Endothelial cell of umbilical vein (primary cell): ENCODE measurements at regions not wholly inside any gene's neighbourhood (a gene's known extent, or its start where the extent isn't known, plus 50 kb on each side); places are given as distances from the start of the nearest gene placed in this dataset.
A peak's percentile ranks its signal among the peaks of the same experiment; 100 is the strongest.

Source experiments
- BruUV-seq: library from RNA; stranded (reverse); fragments of 400-500 nt; replicated peaks from 2 replicates; lab custom pipeline; 2021; lab: Mats Ljungman, UMichigan
- CTCF ChIA-PET: fragments of 300-600, 350-600 bp; sonication (Branson Sonifier 250); formaldehyde crosslinking; loops from one replicate; lab custom pipeline; 2021; ENCODE audit warnings: antibody characterized with exemption, inconsistent platforms; lab: Charles Lee
- POLR2A ChIA-PET: fragments of 300-600, 350-600 bp; sonication (Branson Sonifier 250); formaldehyde crosslinking; loops from one replicate; lab custom pipeline; 2021; ENCODE audit warnings: antibody characterized with exemption, inconsistent platforms; lab: Charles Lee
- DNase-seq: peaks from one replicate; pipeline ENCODE4 v3.0.0-alpha.2; 2011; ENCODE audit warnings: low read depth, low spot score
- FAIRE-seq: peaks from 2 replicates; lab custom pipeline; 2011; peaks lifted over from hg19 to GRCh38; lab: Jason Lieb, UNC
- H2AFZ ChIP-seq: 2 replicates; pipeline ENCODE4 v1.6.0; 2012; ENCODE audit warnings: low read depth, low read length, control low read depth, inconsistent platforms
- H3K27ac ChIP-seq: 2 replicates; pipeline ENCODE4 v1.5.1; 2011; ENCODE audit warnings: low read depth, mild to moderate bottlenecking, control low read depth, low read length, moderate library complexity; ENCODE audit not compliant: insufficient read depth
- H3K27me3 ChIP-seq, 2 experiments: 2 replicates each; pipeline versions ENCODE4 v1.6.0 to v1.6.1; 2011; ENCODE audit warnings: low read length in 2 of 2, mixed read lengths in 1 of 2; ENCODE audit not compliant: control insufficient read depth in 2 of 2, insufficient read depth in 2 of 2
- H3K36me3 ChIP-seq, 2 experiments: 2 replicates in 1 of 2; 3 replicates in 1 of 2; pipeline ENCODE4 v1.5.1; 2011; ENCODE audit warnings: low read length in 2 of 2, mild to moderate bottlenecking in 1 of 2, moderate library complexity in 1 of 2; ENCODE audit not compliant: control insufficient read depth in 2 of 2, insufficient read depth in 2 of 2; ENCODE audit errors: extremely low read depth in 1 of 2
- H3K4me1 ChIP-seq: 3 replicates; pipeline ENCODE4 v1.5.1; 2011; ENCODE audit warnings: mild to moderate bottlenecking, low read length; ENCODE audit not compliant: control insufficient read depth, insufficient read depth; ENCODE audit errors: extremely low read depth
- H3K4me2 ChIP-seq: 2 replicates; pipeline ENCODE4 v1.6.1; 2011; ENCODE audit warnings: low read length, control low read depth, mixed read lengths; ENCODE audit not compliant: insufficient read depth
- H3K4me3 ChIP-seq, 3 experiments: fragments of 200-600 bp in 1 of 3; sonication (generic), shearing (Covaris generic) in 1 of 3; replicated peaks in 1 of 3; 2 replicates each; pipeline ENCODE4 v1.5.1; 2011 to 2016; ENCODE audit warnings: control low read depth in 3 of 3, low read length in 3 of 3, mild to moderate bottlenecking in 2 of 3, inconsistent platforms in 1 of 3, low read depth in 1 of 3, moderate library complexity in 1 of 3; ENCODE audit not compliant: insufficient read depth in 1 of 3
- H3K79me2 ChIP-seq: 2 replicates; pipeline ENCODE4 v1.6.0; 2012; ENCODE audit warnings: low read length, inconsistent platforms; ENCODE audit not compliant: control insufficient read depth, insufficient read depth
- H3K9ac ChIP-seq: replicated peaks from 2 replicates; pipeline ENCODE3; 2011; ENCODE audit warnings: low read length, control low read depth; ENCODE audit not compliant: insufficient read depth; ENCODE audit errors: extremely low read depth
- H3K9me1 ChIP-seq: replicated peaks from 3 replicates; pipeline ENCODE4 v1.6.0; 2011; ENCODE audit warnings: mild to moderate bottlenecking, low read length; ENCODE audit not compliant: control insufficient read depth, insufficient read depth; ENCODE audit errors: extremely low read depth
- H3K9me3 ChIP-seq: replicated peaks from 2 replicates; pipeline ENCODE4 v1.5.1; 2012; ENCODE audit warnings: low read length, inconsistent platforms; ENCODE audit not compliant: control insufficient read depth, insufficient read depth
- H4K20me1 ChIP-seq: replicated peaks from 2 replicates; pipeline ENCODE3; 2011; ENCODE audit warnings: mild to moderate bottlenecking, low read length; ENCODE audit not compliant: control insufficient read depth, insufficient read depth; ENCODE audit errors: extremely low read depth
- FOS ChIP-seq: IDR thresholded peaks from 2 replicates; pipeline ENCODE4 v1.6.1; 2011; ENCODE audit warnings: mild to moderate bottlenecking, low read length, moderate library complexity, borderline replicate concordance; ENCODE audit not compliant: insufficient read depth
- POLR2A ChIP-seq: IDR thresholded peaks from 2 replicates; pipeline ENCODE4 v1.6.1; 2012; ENCODE audit warnings: low read depth, mild to moderate bottlenecking, control low read depth, low read length
- POLR2AphosphoS5 ChIP-seq: IDR thresholded peaks from 2 replicates; pipeline ENCODE4 v1.6.1; 2012; ENCODE audit warnings: low read depth, mild to moderate bottlenecking, control low read depth, low read length, moderate library complexity; ENCODE audit not compliant: insufficient read depth
- dilution Hi-C: fragments of 300-500 bp; cut with MboI; formaldehyde crosslinking; loops from one replicate; pipeline ENCODE4 v1.15.0; 2019; ENCODE audit warnings: low sequenced_read_pairs; ENCODE audit not compliant: extremely low pct_ligation_motif_present
- intact Hi-C: fragments of 100-400 bp; cut with micrococcal nuclease; formaldehyde crosslinking; loops from one replicate; pipeline ENCODE4 v1.10.0; 2022
- TF ChIP-seq, protein P1 (sequence below), 2 donors: IDR thresholded peaks; 1 replicate in 1 of 2; 2 replicates in 1 of 2; pipeline ENCODE4 v1.5.1; 2011; ENCODE audit warnings: low read length in 2 of 2, mild to moderate bottlenecking in 2 of 2, moderate library complexity in 2 of 2, control low read depth in 1 of 2, inconsistent platforms in 1 of 2, low read depth in 1 of 2; ENCODE audit not compliant: insufficient read depth in 1 of 2; ENCODE audit errors: extremely low read depth in 1 of 2

- H3K79me2 ChIP-seq, result no peaks in the 10 kb centered on the region
- peaks cover 18% of the 10 kb centered on the region for H3K4me1 ChIP-seq
- no peaks in the 10 kb centered on the region for H4K20me1 ChIP-seq
- H3K4me2 ChIP-seq, result no peak overlapping the region
- no peaks in the 10 kb centered on the region for H3K36me3 ChIP-seq
- dilution Hi-C loops, result no loop called here
- H3K9me1 ChIP-seq, result no peaks in the 10 kb centered on the region
- peak overlapping the region; percentile 86 for H3K27ac ChIP-seq
- H2AFZ ChIP-seq, result no peak overlapping the region
- no peak overlapping the region for H3K9ac ChIP-seq
- DNase-seq, result no peak
- H3K27me3 ChIP-seq, result no peaks in the 10 kb centered on the region
- intact Hi-C loops, result loop anchor here (5.0 kb wide), 1 partner anchor 1382 kb away; no protein-coding TSS in a partner anchor
- no peak for TF ChIP-seq POLR2AphosphoS5
- TF ChIP-seq POLR2A, result no peak
- no peak for TF ChIP-seq FOS
- H3K9me3 ChIP-seq, result no peaks in the 10 kb centered on the region
- no TSS peak for BruUV-seq
- ChIA-PET CTCF (interaction anchor here (1.8 kb wide), 1 partner anchor 21 kb away, joined by 9 read pairs; no protein-coding TSS in a partner anchor), POLR2A (no interaction called here)
- no peak overlapping the region for H3K4me3 ChIP-seq
- no peak for FAIRE-seq
Measured at GRCh38 chr7:16099302-16099849, 322.0 kb downstream of the CRPPA start.

DNA sequence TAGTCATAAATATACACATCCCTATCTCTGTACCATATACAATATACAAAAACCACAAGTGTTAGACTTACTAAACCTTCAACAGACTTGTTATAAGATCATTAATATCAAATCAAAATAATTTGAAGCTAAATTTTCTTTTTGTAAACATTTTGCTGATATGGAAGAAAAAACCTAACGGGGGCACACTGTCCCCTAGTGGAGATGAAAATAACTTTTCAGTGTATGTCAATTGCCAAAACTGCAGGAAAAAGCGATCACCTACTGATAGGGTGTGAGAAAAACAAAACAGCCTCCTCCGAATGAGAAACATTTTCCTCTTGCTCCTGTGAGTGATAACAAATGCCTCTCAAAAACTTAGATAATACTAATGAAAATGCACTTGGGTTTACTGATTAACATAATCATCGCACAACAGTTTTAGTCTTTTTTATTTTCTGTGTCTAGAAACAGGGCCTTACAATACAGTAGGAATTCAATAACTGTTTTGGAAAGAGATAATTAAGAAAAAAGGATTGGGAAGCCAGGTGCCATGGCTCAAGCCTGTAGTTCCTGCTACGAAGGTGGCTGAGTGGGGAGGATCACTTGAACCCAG is 322.7 kb downstream of the CRPPA start:
- intact Hi-C loops (loop anchor here (1.0 to 5.0 kb wide), 7 partner anchors 20 to 1381 kb away; partner anchors contain the start of gene MEOX2), dilution Hi-C loops (no loop called here)
- Histone ChIP-seq H3K4me1 (peaks cover 22% of the 10 kb centered on the region), H4K20me1 (no peaks in the 10 kb centered on the region), H3K4me3 (no peak overlapping the region), H2AFZ (no peak overlapping the region), H3K27me3 (no peaks in the 10 kb centered on the region), H3K36me3 (no peaks in the 10 kb centered on the region), H3K9me1 (no peaks in the 10 kb centered on the region), H3K4me2 (peak overlapping the region; percentile 76), H3K79me2 (no peaks in the 10 kb centered on the region), H3K9ac (peak overlapping the region; percentile 56), H3K9me3 (no peaks in the 10 kb centered on the region), H3K27ac (peak overlapping the region; percentile 86)
- FAIRE-seq, result peak; percentile 47
- peak; percentile 85 for DNase-seq
- CTCF ChIA-PET, result interaction anchor here (0.5 to 3.9 kb wide), 41 partner anchors 10 to 1380 kb away, joined by 3 to 126 read pairs (median 4); partner anchors contain the start of gene MEOX2
- TF ChIP-seq, protein P1, sequence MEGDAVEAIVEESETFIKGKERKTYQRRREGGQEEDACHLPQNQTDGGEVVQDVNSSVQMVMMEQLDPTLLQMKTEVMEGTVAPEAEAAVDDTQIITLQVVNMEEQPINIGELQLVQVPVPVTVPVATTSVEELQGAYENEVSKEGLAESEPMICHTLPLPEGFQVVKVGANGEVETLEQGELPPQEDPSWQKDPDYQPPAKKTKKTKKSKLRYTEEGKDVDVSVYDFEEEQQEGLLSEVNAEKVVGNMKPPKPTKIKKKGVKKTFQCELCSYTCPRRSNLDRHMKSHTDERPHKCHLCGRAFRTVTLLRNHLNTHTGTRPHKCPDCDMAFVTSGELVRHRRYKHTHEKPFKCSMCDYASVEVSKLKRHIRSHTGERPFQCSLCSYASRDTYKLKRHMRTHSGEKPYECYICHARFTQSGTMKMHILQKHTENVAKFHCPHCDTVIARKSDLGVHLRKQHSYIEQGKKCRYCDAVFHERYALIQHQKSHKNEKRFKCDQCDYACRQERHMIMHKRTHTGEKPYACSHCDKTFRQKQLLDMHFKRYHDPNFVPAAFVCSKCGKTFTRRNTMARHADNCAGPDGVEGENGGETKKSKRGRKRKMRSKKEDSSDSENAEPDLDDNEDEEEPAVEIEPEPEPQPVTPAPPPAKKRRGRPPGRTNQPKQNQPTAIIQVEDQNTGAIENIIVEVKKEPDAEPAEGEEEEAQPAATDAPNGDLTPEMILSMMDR (IDR thresholded peaks at IDR 0.05; ENCODE audit: extremely low read depth in 1 of 2, insufficient read depth in 1 of 2, low read depth in 1 of 2, low read length in 2 of 2), result peak; percentile 64 to 70
- TF ChIP-seq FOS, result no peak
- POLR2A ChIA-PET, result interaction anchor here (0.5 to 1.4 kb wide), 4 partner anchors 14 to 858 kb away, joined by 3 to 5 read pairs (median 4); no protein-coding TSS in a partner anchor
- no TSS peak for BruUV-seq
